ENCODE measurements at regions not wholly inside any gene's neighbourhood (a gene's known extent, or its start where the extent isn't known, plus 50 kb on each side); places are given as distances from the start of the nearest gene placed in this dataset.

GRCh38 chr2:238569507-238570195 is 142.9 kb downstream of the ASB1 start:
- no peak for TF ChIP-seq ISL1 (CRISPR knock-in tag; IDR thresholded peaks at IDR 0.05)
- no peak for TF ChIP-seq ESRRG (CRISPR knock-in tag; IDR thresholded peaks at IDR 0.05)
- TF ChIP-seq, protein P1, sequence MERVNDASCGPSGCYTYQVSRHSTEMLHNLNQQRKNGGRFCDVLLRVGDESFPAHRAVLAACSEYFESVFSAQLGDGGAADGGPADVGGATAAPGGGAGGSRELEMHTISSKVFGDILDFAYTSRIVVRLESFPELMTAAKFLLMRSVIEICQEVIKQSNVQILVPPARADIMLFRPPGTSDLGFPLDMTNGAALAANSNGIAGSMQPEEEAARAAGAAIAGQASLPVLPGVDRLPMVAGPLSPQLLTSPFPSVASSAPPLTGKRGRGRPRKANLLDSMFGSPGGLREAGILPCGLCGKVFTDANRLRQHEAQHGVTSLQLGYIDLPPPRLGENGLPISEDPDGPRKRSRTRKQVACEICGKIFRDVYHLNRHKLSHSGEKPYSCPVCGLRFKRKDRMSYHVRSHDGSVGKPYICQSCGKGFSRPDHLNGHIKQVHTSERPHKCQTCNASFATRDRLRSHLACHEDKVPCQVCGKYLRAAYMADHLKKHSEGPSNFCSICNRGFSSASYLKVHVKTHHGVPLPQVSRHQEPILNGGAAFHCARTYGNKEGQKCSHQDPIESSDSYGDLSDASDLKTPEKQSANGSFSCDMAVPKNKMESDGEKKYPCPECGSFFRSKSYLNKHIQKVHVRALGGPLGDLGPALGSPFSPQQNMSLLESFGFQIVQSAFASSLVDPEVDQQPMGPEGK (CRISPR knock-in tag; IDR thresholded peaks at IDR 0.05; ENCODE audit: borderline replicate concordance), result no peak
- no peak for TF ChIP-seq ZFP3 (CRISPR knock-in tag; IDR thresholded peaks at IDR 0.05)
